ENCODE measurements at regions not wholly inside any gene's neighbourhood (a gene's known extent, or its start where the extent isn't known, plus 50 kb on each side); places are given as distances from the start of the nearest gene placed in this dataset.

DNA sequence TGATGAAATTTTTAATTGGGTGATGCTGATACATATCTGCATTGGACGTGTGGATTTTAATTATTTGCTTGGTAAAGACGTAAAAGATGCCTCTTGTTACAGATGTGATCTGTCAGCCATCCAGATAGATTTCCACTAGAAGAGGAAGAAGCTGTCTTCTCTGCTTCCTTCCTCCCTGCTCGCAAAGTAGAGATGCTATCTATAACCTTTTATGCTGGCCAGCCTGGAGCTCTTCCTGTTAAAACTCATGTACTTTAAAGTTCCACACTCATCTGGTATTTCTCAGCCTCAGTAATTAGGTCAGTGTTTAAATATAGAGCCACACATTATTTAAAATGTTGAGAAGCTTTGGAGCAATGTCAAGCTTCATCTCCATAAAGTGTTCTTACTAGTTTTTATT is 51.2 kb upstream of the TMEM229A start:
- DNase-seq (ENCODE audit: insufficient read length, low spot score) (no peak), FAIRE-seq (no peak)
- no peak for TF ChIP-seq POLR2A (IDR thresholded peaks at IDR 0.05; ENCODE audit: low read depth, low read length)

All from H54 (cell line).